GM18870 (cell line): ENCODE measurements at regions not wholly inside any gene's neighbourhood (a gene's known extent, or its start where the extent isn't known, plus 50 kb on each side); places are given as distances from the start of the nearest gene placed in this dataset.

ENCODE experiments used
- ATAC-seq: cut with Tn5 transposase; IDR thresholded peaks from one replicate; pipeline ENCODE4 v1.9.1; 2021; ENCODE audit warnings: moderate library complexity; ENCODE audit not compliant: unreplicated experiment

DNA sequence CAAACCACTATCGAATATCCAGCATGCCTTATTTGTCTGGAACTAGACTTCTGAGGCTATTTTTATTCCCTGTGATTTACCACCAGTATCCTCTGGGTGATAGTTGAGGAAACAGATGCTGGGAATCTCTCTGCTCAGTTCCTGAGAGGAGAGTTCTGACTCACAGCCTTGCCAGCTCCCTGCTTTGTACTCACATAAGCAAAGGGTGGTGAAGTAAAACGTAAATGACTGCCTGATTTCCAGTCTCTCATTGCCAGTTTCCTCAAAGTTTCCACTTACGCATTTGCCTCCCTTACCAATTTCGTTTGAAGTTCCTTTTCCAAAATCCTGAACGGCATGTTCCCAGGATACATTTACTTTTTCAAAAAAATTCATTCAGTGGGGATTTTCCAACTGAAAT, 69.2 kb upstream of the HNRNPA3 start:
- no peak for ATAC-seq

DNA sequence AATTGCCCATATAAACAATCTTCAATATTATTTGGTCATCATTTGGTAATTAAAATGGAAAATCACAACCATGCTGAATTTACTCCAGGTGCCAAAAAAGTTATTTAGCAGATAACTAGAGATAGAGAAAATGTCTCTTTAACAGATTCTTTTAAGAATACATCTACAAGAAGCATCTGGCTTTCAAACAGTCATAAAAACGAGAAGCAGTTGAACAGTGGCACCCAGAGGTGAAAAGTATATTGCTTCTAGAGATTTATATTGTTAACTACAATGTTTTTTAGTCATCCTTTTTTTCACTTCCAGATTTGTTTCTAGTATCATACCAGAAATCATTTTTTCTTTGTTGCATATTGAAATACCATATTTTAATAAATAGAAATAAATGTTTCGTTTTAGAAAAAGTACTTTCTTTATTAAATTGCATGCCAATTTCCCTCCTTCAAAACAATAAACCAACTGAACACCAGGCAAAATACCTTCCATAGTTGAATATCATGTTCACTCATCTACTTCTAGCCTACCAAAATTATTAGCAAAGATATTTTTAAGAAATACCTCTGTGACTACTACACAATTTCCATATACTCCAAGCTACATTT, 65.4 kb upstream of the HNRNPA3 start:
- ATAC-seq: no peak

DNA sequence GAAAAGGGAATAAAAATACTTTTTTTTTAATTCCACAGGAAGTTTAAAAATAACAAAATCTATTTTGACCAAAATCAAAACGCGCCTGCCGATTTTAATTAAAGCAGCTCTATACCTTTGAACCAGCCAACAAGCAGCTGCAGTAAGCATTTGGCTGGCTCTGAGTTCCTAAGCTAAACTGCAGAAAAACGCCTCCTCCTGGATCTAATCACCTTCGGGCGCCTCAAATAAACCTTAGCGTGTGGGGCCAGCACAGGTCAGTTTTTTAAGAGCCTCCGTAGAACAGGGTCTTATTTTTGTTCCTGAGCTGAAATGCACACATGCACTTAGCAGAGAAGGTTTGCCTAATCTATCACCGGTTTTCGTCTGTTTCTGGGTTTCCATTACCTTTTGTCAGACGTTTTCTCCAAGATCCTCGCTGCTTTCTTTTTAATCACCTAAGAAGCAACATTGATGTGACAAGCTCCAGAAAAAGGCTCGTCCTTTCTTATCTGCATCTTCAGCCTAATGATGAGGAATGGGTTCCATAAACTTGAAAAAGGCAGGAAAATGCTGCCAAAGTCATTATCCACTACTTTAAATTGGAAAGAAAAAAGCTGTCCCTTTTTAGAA, 64.7 kb upstream of the HNRNPA3 start:
- no peak for ATAC-seq

DNA sequence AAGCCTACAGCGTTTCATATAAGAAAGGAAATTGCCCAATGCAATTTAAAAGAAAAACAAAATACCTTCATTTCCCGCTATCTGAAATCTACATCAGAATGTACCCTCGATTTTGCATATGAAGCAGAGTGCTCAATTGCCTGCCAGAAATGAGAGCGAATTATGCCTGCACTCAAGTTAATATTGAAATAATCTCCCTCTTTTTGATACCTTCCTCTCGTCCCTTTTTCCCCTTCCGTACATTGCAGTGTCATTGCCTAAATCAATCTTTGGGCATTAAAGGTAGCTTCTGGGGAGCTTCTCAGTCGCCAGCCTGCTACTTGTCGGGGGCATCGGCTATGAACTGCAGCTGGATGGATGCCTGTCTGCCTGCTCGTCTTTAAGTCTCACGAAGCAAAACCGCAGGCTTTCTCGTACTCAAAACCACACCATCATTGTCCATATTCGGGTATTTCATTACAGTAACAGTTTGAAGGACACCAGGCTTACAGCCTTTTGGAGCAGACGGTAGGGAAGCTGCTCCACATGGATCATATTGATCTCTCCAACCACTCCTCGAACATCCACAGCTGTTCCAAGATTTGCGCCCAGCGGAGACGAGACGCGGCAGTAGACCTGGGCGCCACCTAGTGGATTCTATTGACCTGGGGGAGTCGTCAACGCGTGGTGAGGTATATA, 64.0 kb upstream of the HNRNPA3 start:
- ATAC-seq: peak; percentile 75

DNA sequence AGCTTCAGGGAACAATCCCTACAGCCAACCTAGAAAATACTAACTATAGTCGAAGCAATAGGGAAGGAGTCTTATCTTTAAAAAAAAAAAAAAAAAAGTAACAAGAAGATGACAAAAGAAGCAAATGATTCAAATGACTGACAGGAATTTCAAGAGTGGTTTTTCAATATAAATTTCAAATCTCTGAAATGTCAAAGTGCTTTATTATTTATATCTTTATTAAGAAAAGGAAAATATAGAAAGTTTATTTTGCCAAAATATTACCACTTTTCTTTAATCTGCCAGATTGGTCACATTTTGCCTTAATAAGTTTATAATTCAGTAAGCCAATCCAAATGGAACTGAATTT, 63.5 kb upstream of the HNRNPA3 start:
- no peak for ATAC-seq

DNA sequence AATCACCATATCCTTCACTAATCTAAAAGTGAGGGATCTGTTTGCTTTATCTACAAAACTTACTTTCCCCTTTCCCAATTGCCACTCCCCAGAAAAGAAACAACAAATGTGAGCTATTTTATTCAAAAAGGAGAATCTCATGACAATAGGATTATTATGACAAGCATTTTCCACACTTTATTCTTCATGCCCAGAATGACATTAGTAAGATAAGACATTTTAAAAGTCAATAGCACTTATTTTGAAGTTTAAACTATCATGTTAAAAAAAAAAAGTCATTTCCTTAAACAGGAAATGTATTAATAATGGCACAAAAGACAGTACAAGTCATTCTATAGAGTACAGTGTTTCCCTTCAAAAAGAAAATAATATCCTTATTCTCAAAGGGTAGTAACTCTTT, 58.8 kb upstream of the HNRNPA3 start:
- ATAC-seq: no peak

DNA sequence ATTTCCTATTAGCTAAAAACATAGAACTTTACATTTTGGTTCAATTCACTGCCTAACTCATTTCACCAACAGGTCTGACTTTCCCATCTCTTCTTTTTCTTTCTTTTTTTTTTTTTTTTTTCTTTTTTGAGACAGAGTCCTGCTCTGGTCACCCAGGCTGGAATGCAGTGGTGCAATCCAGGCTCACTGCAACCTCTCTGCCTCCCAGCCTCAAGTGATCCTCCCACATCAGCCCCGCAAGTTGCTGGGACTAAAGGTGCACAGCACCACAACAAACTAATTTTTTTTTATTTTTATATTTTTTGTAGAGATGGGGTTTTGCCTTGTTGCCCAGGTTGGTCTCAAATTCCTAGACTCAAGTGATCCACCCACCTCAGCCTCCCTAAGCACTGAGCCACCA, 57.8 kb upstream of the HNRNPA3 start:
- no peak for ATAC-seq

DNA sequence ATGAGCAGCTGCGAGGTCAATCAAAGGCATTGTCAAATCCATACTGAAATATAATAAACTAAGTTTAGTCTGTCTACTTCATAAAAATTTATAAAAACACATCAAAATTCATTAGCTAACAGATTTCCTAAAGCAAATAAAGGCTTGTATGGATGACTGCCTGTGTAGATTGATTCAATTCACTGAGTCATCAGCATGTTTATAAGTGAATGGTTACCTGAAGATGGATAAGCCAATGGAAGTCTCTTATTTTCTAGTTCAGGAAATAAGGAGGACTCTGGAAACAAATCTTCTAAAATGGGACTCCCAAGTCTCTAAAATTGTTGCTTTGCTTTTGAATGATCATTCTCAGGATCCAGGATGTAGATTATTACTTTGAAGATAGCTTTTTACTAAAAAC, 57.0 kb upstream of the HNRNPA3 start:
- ATAC-seq: no peak

DNA sequence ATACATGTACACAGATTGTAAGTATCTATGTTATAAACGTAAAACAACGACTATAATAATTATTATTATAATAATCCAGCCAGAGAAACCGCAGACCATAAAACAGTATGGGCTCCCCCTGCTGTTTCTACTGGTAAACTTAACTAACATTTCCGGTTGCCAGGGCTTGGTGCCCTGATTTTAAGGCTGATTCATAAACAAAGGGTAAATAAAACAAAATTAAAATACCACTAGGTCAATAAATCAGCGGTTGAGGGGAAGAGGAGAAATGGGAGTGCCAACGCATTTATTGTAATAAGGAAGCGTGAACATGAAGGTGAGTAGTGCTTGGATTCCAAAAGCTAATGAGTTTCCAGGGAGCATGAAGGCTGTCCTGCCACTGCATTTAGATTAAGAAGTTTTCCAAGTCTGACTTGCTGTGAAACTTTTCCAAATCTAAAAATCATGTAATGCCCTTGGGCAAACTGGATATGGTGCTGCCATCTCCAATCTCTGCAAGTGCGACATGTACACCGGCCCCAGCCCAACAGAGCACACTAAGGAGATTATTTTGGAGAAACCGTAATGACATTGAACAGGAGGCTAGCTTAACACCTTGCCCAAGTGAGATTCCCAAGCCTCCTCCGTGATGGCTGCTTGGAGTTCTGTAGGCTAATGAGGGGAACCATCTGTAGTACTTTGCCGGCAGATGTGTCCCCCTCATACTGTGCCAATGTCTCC, 50.7 kb upstream of the HNRNPA3 start:
- ATAC-seq: no peak
